Suprapubic skin (tissue), 4 donors: ENCODE measurements at regions not wholly inside any gene's neighbourhood (a gene's known extent, or its start where the extent isn't known, plus 50 kb on each side); places are given as distances from the start of the nearest gene placed in this dataset.

Source experiments
- DNase-seq, 2 donors: peaks; one replicate each; pipeline ENCODE4 v3.0.0-alpha.2; 2019; ENCODE audit warnings: low spot score in 2 of 2
- H3K27ac ChIP-seq: fragments of 200-600 bp; sonication (generic); one replicate; pipeline ENCODE4 v1.5.1; 2019
- H3K27me3 ChIP-seq: fragments of 200-600 bp; sonication (generic); one replicate; pipeline ENCODE4 v1.5.1; 2019
- H3K36me3 ChIP-seq: fragments of 200-600 bp; sonication (generic); one replicate; pipeline ENCODE4 v1.5.1; 2019
- H3K4me1 ChIP-seq: fragments of 200-600 bp; sonication (generic); one replicate; pipeline ENCODE4 v1.5.1; 2019
- H3K4me3 ChIP-seq: fragments of 200-600 bp; sonication (generic); one replicate; pipeline ENCODE4 v1.5.1; 2019; ENCODE audit warnings: mild to moderate bottlenecking
- H3K9me3 ChIP-seq: fragments of 200-600 bp; sonication (generic); one replicate; pipeline ENCODE4 v1.5.1; 2019
- EP300 ChIP-seq: sonication (generic); formaldehyde crosslinking; IDR thresholded peaks from one replicate; pipeline ENCODE4 v1.6.1; 2017; ENCODE audit warnings: antibody characterized with exemption
- POLR2A ChIP-seq, 2 donors: fragments of 450-650 bp; IDR thresholded peaks; one replicate each; pipeline ENCODE4 v1.6.1; 2017; ENCODE audit warnings: antibody characterized with exemption in 2 of 2, mild to moderate bottlenecking in 2 of 2, moderate library complexity in 2 of 2
- POLR2AphosphoS5 ChIP-seq, 3 donors: sonication (generic); formaldehyde crosslinking; IDR thresholded peaks; one replicate each; pipeline ENCODE4 v1.6.1; 2017; ENCODE audit warnings: antibody characterized with exemption in 3 of 3
- WGBS: methylation state at CpG from one replicate; pipeline ENCODE4 v1.1.5; 2018; 5-methylcytosine and 5-hydroxymethylcytosine counted together
- TF ChIP-seq, protein P1 (sequence below), 2 donors: fragments of 200-600 bp in 1 of 2; fragments of 450-650 bp in 1 of 2; sonication (generic) in 1 of 2; IDR thresholded peaks; one replicate each; pipeline ENCODE4 v1.5.1; 2016 to 2019; ENCODE audit warnings: antibody characterized with exemption in 2 of 2, mild to moderate bottlenecking in 1 of 2, moderate library complexity in 1 of 2

DNA sequence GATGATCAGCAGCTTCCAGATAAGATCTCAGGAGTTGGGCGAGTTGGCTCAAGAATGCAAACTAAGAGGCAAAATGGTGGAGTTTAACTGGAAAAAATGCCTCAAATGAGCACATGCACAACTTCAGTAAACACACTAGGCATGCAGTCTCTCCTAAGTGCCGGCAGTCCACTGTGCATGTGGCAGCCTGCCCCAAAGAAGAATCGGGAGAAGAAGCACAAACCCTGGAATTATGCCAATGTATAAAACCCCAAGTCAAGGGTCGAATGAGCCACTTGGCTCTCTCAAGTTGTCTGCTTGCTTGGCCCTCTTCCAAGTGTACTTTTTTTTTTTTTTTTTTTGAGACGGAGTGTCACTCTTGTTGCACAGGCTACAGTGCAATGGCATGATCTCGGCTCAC, 53.3 kb upstream of the SLITRK1 start:
- 64% methylated on average over 6 of the region's 6 CpGs for WGBS
- no peak for TF ChIP-seq POLR2AphosphoS5 (IDR thresholded peaks at IDR 0.05)
- no peak for TF ChIP-seq EP300
- TF ChIP-seq, protein P1, sequence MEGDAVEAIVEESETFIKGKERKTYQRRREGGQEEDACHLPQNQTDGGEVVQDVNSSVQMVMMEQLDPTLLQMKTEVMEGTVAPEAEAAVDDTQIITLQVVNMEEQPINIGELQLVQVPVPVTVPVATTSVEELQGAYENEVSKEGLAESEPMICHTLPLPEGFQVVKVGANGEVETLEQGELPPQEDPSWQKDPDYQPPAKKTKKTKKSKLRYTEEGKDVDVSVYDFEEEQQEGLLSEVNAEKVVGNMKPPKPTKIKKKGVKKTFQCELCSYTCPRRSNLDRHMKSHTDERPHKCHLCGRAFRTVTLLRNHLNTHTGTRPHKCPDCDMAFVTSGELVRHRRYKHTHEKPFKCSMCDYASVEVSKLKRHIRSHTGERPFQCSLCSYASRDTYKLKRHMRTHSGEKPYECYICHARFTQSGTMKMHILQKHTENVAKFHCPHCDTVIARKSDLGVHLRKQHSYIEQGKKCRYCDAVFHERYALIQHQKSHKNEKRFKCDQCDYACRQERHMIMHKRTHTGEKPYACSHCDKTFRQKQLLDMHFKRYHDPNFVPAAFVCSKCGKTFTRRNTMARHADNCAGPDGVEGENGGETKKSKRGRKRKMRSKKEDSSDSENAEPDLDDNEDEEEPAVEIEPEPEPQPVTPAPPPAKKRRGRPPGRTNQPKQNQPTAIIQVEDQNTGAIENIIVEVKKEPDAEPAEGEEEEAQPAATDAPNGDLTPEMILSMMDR (IDR thresholded peaks at IDR 0.05): no peak
- no peak for TF ChIP-seq POLR2A (IDR thresholded peaks at IDR 0.05)
- H3K4me3 ChIP-seq: no peak overlapping the region
- no peak for DNase-seq
- H3K36me3 ChIP-seq: no peaks in the 10 kb centered on the region
- no peaks in the 10 kb centered on the region for H3K27me3 ChIP-seq
- no peaks in the 10 kb centered on the region for H3K4me1 ChIP-seq
- H3K9me3 ChIP-seq: no peaks in the 10 kb centered on the region
- no peak overlapping the region for H3K27ac ChIP-seq
